Body of pancreas (tissue), 4 donors: ENCODE measurements at regions not wholly inside any gene's neighbourhood (a gene's known extent, or its start where the extent isn't known, plus 50 kb on each side); places are given as distances from the start of the nearest gene placed in this dataset. TPM values are rescaled to one million over a fixed set of nuclear protein-coding genes. Genes with fewer than 3 reads are reported as not detected.

Experiments
- ATAC-seq: fragments of 150-250 bp; one replicate; pipeline ENCODE4 v1.9.1; 2016
- DNase-seq, 4 donors: peaks; one replicate each; pipeline ENCODE4 v3.0.0-alpha.2; 2019
- H3K27ac ChIP-seq, 4 donors: fragments of 200-600 bp; sonication (generic); 1 replicate in 3 of 4; 2 replicates in 1 of 4; pipeline versions ENCODE4 v1.5.1 to v1.6.1; 2016 to 2019; ENCODE audit warnings: mild to moderate bottlenecking in 1 of 4, mixed read lengths in 1 of 4, moderate library complexity in 1 of 4
- H3K27me3 ChIP-seq, 2 donors: fragments of 200-600 bp; sonication (generic); one replicate each; pipeline ENCODE4 v1.6.0; 2016; ENCODE audit warnings: mild to moderate bottlenecking in 1 of 2
- H3K36me3 ChIP-seq, 2 donors: fragments of 200-600 bp; sonication (generic); replicated peaks in 1 of 2; 2 replicates each; pipeline ENCODE4 v1.5.1; 2016; ENCODE audit warnings: low read depth in 2 of 2; ENCODE audit not compliant: insufficient read depth in 1 of 2
- H3K4me1 ChIP-seq: fragments of 200-600 bp; sonication (generic); one replicate; pipeline ENCODE4 v1.6.0; 2016
- H3K4me3 ChIP-seq, 2 donors: fragments of 200-600 bp; sonication (generic); 1 replicate in 1 of 2; 2 replicates in 1 of 2; pipeline ENCODE4 v1.5.1; 2016 to 2019
- H3K9me3 ChIP-seq, 3 donors: fragments of 200-600 bp; sonication (generic); 1 replicate in 2 of 3; 2 replicates in 1 of 3; pipeline ENCODE4 v1.5.1; 2016
- POLR2A ChIP-seq, 3 donors: fragments of 450-650 bp; IDR thresholded peaks; one replicate each; pipeline ENCODE4 v1.6.1; 2016; ENCODE audit warnings: antibody characterized with exemption in 3 of 3, mild to moderate bottlenecking in 2 of 3
- WGBS, 2 donors: methylation state at CpG; one replicate each; pipeline ENCODE4 v1.1.5; 2017; 5-methylcytosine and 5-hydroxymethylcytosine counted together
- intact Hi-C: fragments of 100-400 bp; cut with DNase I; formaldehyde crosslinking; loops from one replicate; pipeline ENCODE4 v1.15.1; 2023
- microRNA-seq, 2 donors: library from miRNA; unstranded; fragments of <30 nt; microRNA quantifications; one replicate each; pipeline ENCODE4, GENCODE V29; 2016; ENCODE audit warnings: borderline number of aligned reads in 2 of 2, borderline replicate concordance in 2 of 2
- small RNA-seq: library from RNA; depleted of rRNA; stranded (forward); fragments of <200 nt; gene quantifications from one replicate; pipeline ENCODE3, GENCODE V24; 2016
- TF ChIP-seq, protein P1 (sequence below), 7 experiments: fragments of 450-650 bp in 4 of 7; fragments of 200-600 bp in 3 of 7; sonication (generic) in 3 of 7; IDR thresholded peaks; one replicate each; pipeline ENCODE4 v1.5.1; 2016 to 2019; ENCODE audit warnings: antibody characterized with exemption in 7 of 7

DNA sequence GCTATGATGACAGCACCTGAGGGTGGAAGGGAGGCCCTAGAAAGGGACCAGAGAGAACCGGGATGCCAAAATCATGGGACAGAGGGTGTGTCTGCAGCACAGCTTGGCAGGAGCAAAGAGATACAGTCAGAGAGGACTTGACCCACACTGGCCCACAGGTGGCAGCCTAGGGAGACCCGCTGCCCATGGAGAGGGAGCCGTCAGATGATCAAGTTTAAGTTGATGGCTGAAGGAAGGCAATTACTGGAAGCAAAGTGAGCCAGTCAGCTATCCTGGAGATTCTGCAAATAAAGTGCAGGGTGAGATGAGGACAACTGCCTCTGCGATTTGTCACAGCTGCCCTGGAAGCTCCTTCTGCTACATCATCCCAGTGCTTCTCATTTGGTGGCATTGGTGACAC is 74.0 kb downstream of the CMPK2 start:
- H3K27me3 ChIP-seq = no peaks in the 10 kb centered on the region
- intact Hi-C loops = no loop called here
- no peak overlapping the region for H3K4me3 ChIP-seq
- 79 to 80% methylated on average over 4 of the region's 4 CpGs for WGBS, 2 donors
- H3K4me1 ChIP-seq = no peaks in the 10 kb centered on the region
- TF ChIP-seq POLR2A (IDR thresholded peaks at IDR 0.05) = no peak
- TF ChIP-seq, protein P1, sequence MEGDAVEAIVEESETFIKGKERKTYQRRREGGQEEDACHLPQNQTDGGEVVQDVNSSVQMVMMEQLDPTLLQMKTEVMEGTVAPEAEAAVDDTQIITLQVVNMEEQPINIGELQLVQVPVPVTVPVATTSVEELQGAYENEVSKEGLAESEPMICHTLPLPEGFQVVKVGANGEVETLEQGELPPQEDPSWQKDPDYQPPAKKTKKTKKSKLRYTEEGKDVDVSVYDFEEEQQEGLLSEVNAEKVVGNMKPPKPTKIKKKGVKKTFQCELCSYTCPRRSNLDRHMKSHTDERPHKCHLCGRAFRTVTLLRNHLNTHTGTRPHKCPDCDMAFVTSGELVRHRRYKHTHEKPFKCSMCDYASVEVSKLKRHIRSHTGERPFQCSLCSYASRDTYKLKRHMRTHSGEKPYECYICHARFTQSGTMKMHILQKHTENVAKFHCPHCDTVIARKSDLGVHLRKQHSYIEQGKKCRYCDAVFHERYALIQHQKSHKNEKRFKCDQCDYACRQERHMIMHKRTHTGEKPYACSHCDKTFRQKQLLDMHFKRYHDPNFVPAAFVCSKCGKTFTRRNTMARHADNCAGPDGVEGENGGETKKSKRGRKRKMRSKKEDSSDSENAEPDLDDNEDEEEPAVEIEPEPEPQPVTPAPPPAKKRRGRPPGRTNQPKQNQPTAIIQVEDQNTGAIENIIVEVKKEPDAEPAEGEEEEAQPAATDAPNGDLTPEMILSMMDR (IDR thresholded peaks at IDR 0.05) = no peak
- H3K36me3 ChIP-seq = no peaks in the 10 kb centered on the region
- no peak for DNase-seq
- no peak overlapping the region for H3K27ac ChIP-seq
- no peak for ATAC-seq
- no peaks in the 10 kb centered on the region for H3K9me3 ChIP-seq

GRCh38 chr2:6792883-6793282 is 72.8 kb downstream of the CMPK2 start:
- no peaks in the 10 kb centered on the region for H3K9me3 ChIP-seq
- H3K27me3 ChIP-seq = no peaks in the 10 kb centered on the region
- H3K36me3 ChIP-seq = no peaks in the 10 kb centered on the region
- no peak for ATAC-seq
- intact Hi-C loops = no loop called here
- no peak overlapping the region for H3K27ac ChIP-seq
- DNase-seq = no peak
- TF ChIP-seq, protein P1 (IDR thresholded peaks at IDR 0.05) = no peak
- TF ChIP-seq POLR2A (IDR thresholded peaks at IDR 0.05) = no peak
- H3K4me3 ChIP-seq = no peak overlapping the region
- no peaks in the 10 kb centered on the region for H3K4me1 ChIP-seq
- WGBS, 2 donors = 87 to 88% methylated on average over 5 of the region's 5 CpGs

DNA sequence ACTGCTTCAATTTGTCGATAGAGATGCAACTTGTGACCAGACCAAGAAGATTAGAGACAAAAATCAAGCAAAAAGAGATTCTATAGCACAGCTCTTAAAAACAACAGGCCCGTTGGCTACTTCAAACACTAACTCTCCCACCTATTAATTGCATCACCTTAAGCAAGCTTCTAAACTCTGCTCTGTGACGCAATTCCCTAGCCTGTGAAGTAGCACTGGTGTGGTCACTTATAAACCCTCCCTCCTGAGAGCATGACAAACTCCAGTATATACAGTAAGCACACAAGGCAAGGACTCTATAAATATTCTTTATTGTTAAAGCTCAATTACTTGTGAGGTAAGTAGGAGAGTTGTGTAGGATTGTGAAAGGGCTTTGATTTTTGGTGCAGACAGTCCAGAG is 72.3 kb downstream of the CMPK2 start:
- TF ChIP-seq, protein P1 (IDR thresholded peaks at IDR 0.05) = no peak
- no peaks in the 10 kb centered on the region for H3K27me3 ChIP-seq
- no peak for DNase-seq
- no peaks in the 10 kb centered on the region for H3K9me3 ChIP-seq
- intact Hi-C loops = no loop called here
- no peak overlapping the region for H3K4me3 ChIP-seq
- 64 to 73% methylated on average over 3 of the region's 3 CpGs for WGBS, 2 donors
- H3K4me1 ChIP-seq = no peaks in the 10 kb centered on the region
- ATAC-seq = no peak
- no peaks in the 10 kb centered on the region for H3K36me3 ChIP-seq
- H3K27ac ChIP-seq = no peak overlapping the region

- H3K4me3 ChIP-seq = no peak overlapping the region
- TF ChIP-seq, protein P1 (IDR thresholded peaks at IDR 0.05) = no peak
- TF ChIP-seq POLR2A (IDR thresholded peaks at IDR 0.05) = no peak
- H3K36me3 ChIP-seq = no peaks in the 10 kb centered on the region
- ATAC-seq (no peak), DNase-seq (no peak)
- no peak overlapping the region for H3K27ac ChIP-seq
- WGBS, 2 donors = 68 to 70% methylated on average over 6 of the region's 6 CpGs
- intact Hi-C loops = no loop called here
- H3K4me1 ChIP-seq = no peaks in the 10 kb centered on the region
- no peaks in the 10 kb centered on the region for H3K9me3 ChIP-seq
- no peaks in the 10 kb centered on the region for H3K27me3 ChIP-seq
Observed at GRCh38 chr2:6793913-6794312, 71.8 kb downstream of the CMPK2 start.

DNA sequence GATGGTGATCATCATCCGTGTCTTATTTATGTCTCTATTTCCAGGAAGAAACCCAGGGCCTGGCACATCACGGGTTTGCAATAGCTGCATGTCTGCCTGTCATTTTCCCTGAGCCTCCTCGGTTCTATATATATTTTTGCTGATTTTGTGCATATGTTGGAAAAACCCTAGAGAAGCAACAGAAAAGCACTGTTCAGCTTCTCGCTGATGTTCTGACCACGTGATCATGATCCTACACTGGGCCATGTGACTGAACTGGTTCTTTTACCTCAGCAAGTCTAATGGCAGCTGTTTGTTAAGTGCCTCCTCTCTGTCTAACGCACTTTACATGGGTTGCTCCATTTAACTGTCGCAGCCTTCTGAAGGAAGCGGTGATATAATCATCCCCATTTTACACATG is 71.3 kb downstream of the CMPK2 start:
- intact Hi-C loops = no loop called here
- no peak for TF ChIP-seq POLR2A (IDR thresholded peaks at IDR 0.05)
- TF ChIP-seq, protein P1 (IDR thresholded peaks at IDR 0.05) = no peak
- no peak for ATAC-seq
- Histone ChIP-seq H3K27ac (no peak overlapping the region), H3K4me3 (no peak overlapping the region), H3K36me3 (no peaks in the 10 kb centered on the region), H3K9me3 (no peaks in the 10 kb centered on the region), H3K4me1 (no peaks in the 10 kb centered on the region), H3K27me3 (no peaks in the 10 kb centered on the region)
- WGBS, 2 donors = 78 to 82% methylated on average over 8 of the region's 8 CpGs
- DNase-seq = no peak

Small RNAs in the stretch of these regions (microRNA-seq; reads per million reads assigned to microRNA genes)
- 0 reads per million in 2 donors for gene MIR7158
- 0 reads per million in 2 donors for gene MIR7515

Small RNAs in the stretch of these regions (small RNA-seq; reads per million reads assigned to genes)
- gene MIR7158 = not detected
